Glutamatergic neuron (in vitro differentiated cells): ENCODE measurements at regions not wholly inside any gene's neighbourhood (a gene's known extent, or its start where the extent isn't known, plus 50 kb on each side); places are given as distances from the start of the nearest gene placed in this dataset.

ENCODE experiments used
- DNase-seq: peaks from one replicate; pipeline ENCODE4 v3.0.0; 2022
- H3K27ac Mint-ChIP-seq: one replicate; pipeline ENCODE4 v1.8.0; 2020; ENCODE audit warnings: mild to moderate bottlenecking, mixed read lengths, inconsistent platforms; ENCODE audit not compliant: unreplicated experiment
- H3K27me3 Mint-ChIP-seq: one replicate; pipeline ENCODE4 v1.8.0; 2020; ENCODE audit warnings: mild to moderate bottlenecking, moderate library complexity, mixed read lengths, inconsistent platforms; ENCODE audit not compliant: unreplicated experiment
- H3K36me3 Mint-ChIP-seq: one replicate; pipeline ENCODE4 v1.8.0; 2020; ENCODE audit warnings: mild to moderate bottlenecking, mixed read lengths, inconsistent platforms; ENCODE audit not compliant: unreplicated experiment
- H3K4me1 Mint-ChIP-seq: one replicate; pipeline ENCODE4 v1.8.0; 2020; ENCODE audit warnings: mild to moderate bottlenecking, low read depth, mixed read lengths, inconsistent platforms; ENCODE audit not compliant: unreplicated experiment
- H3K4me3 Mint-ChIP-seq: one replicate; pipeline ENCODE4 v1.8.0; 2020; ENCODE audit warnings: mild to moderate bottlenecking, mixed read lengths, inconsistent platforms; ENCODE audit not compliant: unreplicated experiment
- H3K9me3 Mint-ChIP-seq: one replicate; pipeline ENCODE4 v1.8.0; 2020; ENCODE audit warnings: mild to moderate bottlenecking, moderate library complexity, mixed read lengths, inconsistent platforms; ENCODE audit not compliant: unreplicated experiment
- TF ChIP-seq, protein P1 (sequence below): fragments of 200-600 bp; sonication (generic); IDR thresholded peaks from one replicate; pipeline ENCODE4 v1.5.0; 2021; ENCODE audit not compliant: partially characterized antibody, unreplicated experiment

DNA sequence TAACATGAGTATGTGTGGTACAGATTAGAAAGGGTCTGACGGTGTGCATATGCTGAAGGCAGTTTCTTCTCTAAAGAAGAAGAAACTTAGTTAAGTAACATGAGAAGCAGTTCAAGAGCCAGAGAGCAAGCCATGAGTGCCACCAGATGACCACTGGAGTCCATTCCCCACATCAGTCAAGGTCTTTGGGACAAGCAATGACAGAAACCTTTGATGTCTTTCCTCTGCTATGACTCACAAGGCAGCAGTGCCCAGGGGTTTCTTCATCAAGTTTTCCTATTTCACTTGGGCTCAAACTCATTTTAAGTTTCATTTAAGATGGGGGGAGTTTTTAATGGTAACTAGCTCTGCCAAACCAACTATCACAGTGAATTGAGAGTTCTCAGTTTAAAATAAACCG is 303.8 kb upstream of the TBX18 start:
- Mint-ChIP-seq H3K4me3 (no peak overlapping the region), H3K36me3 (no peaks in the 10 kb centered on the region), H3K27me3 (peaks cover 2% of the 10 kb centered on the region), H3K27ac (no peak overlapping the region), H3K4me1 (no peaks in the 10 kb centered on the region), H3K9me3 (peaks cover 1% of the 10 kb centered on the region)
- TF ChIP-seq, protein P1, sequence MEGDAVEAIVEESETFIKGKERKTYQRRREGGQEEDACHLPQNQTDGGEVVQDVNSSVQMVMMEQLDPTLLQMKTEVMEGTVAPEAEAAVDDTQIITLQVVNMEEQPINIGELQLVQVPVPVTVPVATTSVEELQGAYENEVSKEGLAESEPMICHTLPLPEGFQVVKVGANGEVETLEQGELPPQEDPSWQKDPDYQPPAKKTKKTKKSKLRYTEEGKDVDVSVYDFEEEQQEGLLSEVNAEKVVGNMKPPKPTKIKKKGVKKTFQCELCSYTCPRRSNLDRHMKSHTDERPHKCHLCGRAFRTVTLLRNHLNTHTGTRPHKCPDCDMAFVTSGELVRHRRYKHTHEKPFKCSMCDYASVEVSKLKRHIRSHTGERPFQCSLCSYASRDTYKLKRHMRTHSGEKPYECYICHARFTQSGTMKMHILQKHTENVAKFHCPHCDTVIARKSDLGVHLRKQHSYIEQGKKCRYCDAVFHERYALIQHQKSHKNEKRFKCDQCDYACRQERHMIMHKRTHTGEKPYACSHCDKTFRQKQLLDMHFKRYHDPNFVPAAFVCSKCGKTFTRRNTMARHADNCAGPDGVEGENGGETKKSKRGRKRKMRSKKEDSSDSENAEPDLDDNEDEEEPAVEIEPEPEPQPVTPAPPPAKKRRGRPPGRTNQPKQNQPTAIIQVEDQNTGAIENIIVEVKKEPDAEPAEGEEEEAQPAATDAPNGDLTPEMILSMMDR = no peak
- no peak for DNase-seq

DNA sequence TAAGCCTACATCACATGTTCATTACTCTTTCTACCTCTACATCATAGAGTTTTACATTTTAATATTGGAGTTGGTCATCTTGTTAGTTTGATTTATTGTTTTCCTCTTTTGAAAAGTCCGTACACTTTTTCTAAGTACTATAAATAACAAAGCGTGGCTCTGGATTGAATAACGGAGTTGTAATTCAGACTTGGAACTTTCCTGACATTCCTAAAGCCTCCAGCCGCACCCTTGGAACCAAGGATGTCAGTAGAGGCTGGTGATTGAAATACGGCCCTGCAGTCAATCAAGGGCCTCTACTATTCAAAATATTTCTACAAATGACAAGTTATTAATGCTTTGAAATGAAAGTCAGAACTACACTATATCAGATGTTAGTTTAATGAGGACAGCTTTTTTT is 301.9 kb upstream of the TBX18 start:
- no peak for DNase-seq
- Mint-ChIP-seq H3K4me3 (no peak overlapping the region), H3K27ac (no peak overlapping the region), H3K36me3 (no peaks in the 10 kb centered on the region), H3K9me3 (no peaks in the 10 kb centered on the region), H3K27me3 (peaks cover 2% of the 10 kb centered on the region), H3K4me1 (no peaks in the 10 kb centered on the region)
- TF ChIP-seq, protein P1 = no peak

DNA sequence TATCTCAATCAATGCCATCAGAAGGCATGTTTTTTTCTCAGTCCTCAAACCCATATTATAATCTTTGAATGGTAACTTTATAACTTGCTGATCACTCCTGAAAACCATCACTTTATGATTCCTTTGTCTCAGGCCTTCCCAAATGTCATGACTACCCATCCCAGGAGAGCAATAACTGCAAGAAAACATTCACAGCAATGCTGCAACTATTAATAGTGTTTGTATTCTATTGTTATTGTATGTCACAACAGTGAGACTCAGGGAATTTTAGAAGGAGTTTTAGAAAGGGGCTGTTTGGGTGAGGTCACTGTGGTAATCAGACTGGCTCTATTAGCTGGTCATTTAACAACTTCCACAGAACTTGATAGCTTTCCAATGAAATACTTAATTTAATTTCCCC is 301.4 kb upstream of the TBX18 start:
- no peaks in the 10 kb centered on the region for H3K4me1 Mint-ChIP-seq
- no peaks in the 10 kb centered on the region for H3K9me3 Mint-ChIP-seq
- peaks cover 2% of the 10 kb centered on the region for H3K27me3 Mint-ChIP-seq

DNA sequence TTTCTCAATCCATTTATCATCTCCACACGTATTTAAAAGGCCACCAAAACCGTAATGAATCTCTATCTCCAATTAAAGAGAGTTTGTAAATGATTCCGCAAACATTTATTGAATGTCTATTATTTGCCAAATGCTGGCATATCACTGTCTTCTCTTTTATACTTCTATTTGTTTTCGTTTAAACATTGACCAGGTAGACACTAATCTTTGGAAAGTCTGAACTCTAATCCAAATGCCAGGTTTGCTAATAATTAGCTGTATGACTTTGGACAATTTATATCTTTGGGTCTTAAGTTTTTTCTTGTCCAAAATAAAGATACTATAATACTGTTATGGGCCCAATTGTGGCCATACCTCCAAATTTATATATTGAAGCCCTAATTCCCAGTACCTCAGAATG is 299.2 kb upstream of the TBX18 start:
- TF ChIP-seq, protein P1 = no peak
- H3K9me3 Mint-ChIP-seq = no peaks in the 10 kb centered on the region
- peaks cover 2% of the 10 kb centered on the region for H3K27me3 Mint-ChIP-seq
- no peak for DNase-seq
- H3K36me3 Mint-ChIP-seq = no peaks in the 10 kb centered on the region
- H3K4me3 Mint-ChIP-seq = no peak overlapping the region
- no peaks in the 10 kb centered on the region for H3K4me1 Mint-ChIP-seq
- H3K27ac Mint-ChIP-seq = no peak overlapping the region

More for the DNA sequence above, 301.4 kb upstream of the TBX18 start:
- DNase-seq = no peak
- TF ChIP-seq, protein P1 = no peak
- Mint-ChIP-seq H3K27ac (no peak overlapping the region), H3K4me3 (no peak overlapping the region), H3K36me3 (no peaks in the 10 kb centered on the region)

DNA sequence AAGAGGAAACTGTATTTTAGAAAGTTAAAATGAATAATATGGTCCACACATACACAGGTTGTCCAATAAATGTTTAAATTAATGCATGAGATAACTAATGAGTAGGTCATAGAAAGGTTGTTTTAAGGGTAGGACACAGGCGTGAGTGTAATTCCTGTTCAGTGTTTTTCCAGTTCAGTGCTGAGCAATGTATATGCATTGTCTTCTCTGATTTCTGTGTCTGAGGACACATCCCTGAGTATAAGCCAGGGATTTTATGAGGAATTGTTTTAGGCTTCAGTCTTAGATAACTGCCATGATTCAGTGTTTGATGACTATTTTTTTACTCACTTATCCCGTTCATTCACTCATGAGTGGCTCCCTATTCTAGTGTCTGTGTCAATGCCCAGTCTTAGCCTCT is 298.5 kb upstream of the TBX18 start:
- Mint-ChIP-seq H3K36me3 (no peaks in the 10 kb centered on the region), H3K4me1 (no peaks in the 10 kb centered on the region), H3K4me3 (no peak overlapping the region), H3K27me3 (peaks cover 2% of the 10 kb centered on the region), H3K9me3 (no peaks in the 10 kb centered on the region), H3K27ac (no peak overlapping the region)
- TF ChIP-seq, protein P1 = no peak
- DNase-seq = no peak
